ENCODE measurements at regions not wholly inside any gene's neighbourhood (a gene's known extent, or its start where the extent isn't known, plus 50 kb on each side); places are given as distances from the start of the nearest gene placed in this dataset.

GRCh38 chr2:109049022-109049421 lies 60.0 kb upstream of the EDAR start:
- Histone ChIP-seq H3K4me2 (ENCODE audit: low read depth, low read length) (no peak overlapping the region), H3K36me3 (ENCODE audit: control insufficient read depth, insufficient read depth, low read length) (no peaks in the 10 kb centered on the region), H2AFZ (replicated peaks; ENCODE audit: low read length, poor library complexity) (no peak overlapping the region), H2BK5ac (ENCODE audit: low read depth, low read length, poor library complexity, severe bottlenecking) (no peak overlapping the region), H2AK5ac (ENCODE audit: low read depth, low read length) (no peak overlapping the region), H2BK15ac (ENCODE audit: low read depth, low read length) (no peak overlapping the region), H3K79me1 (ENCODE audit: low read depth in 1 of 2, low read length in 2 of 2) (no peaks in the 10 kb centered on the region), H3K23ac (ENCODE audit: low read depth, low read length) (no peak overlapping the region), H3K4ac (ENCODE audit: low read depth, low read length) (no peak overlapping the region), H3K27me3 (ENCODE audit: control insufficient read depth, insufficient read depth, low read length) (peaks cover 55% of the 10 kb centered on the region), H3K4me3 (ENCODE audit: insufficient read depth, low read depth, low read length) (no peak overlapping the region), H3K14ac (replicated peaks; ENCODE audit: low read depth, low read length) (no peak overlapping the region), H3K9me3 (ENCODE audit: control insufficient read depth, insufficient read depth, low read length) (no peaks in the 10 kb centered on the region), H2BK120ac (ENCODE audit: low read depth, low read length) (no peak overlapping the region), H3K4me1 (ENCODE audit: control insufficient read depth, insufficient read depth, low read length) (no peaks in the 10 kb centered on the region), H2BK20ac (ENCODE audit: low read depth, low read length) (no peak overlapping the region), H4K20me1 (ENCODE audit: insufficient read depth, low read length) (no peaks in the 10 kb centered on the region), H3K9ac (ENCODE audit: low read depth, low read length) (no peak overlapping the region), H2AK9ac (replicated peaks; ENCODE audit: low read depth, low read length, poor library complexity) (no peak overlapping the region), H4K5ac (ENCODE audit: low read depth, low read length) (no peak overlapping the region), H4K91ac (ENCODE audit: insufficient read depth, low read depth, low read length) (no peak overlapping the region), H3K9me1 (ENCODE audit: insufficient read depth, low read length) (no peaks in the 10 kb centered on the region), H3K56ac (ENCODE audit: extremely low read depth, insufficient read depth, low read length) (no peak overlapping the region), H4K8ac (ENCODE audit: low read depth in 2 of 2, low read length in 2 of 2) (no peak overlapping the region), H3K27ac (ENCODE audit: insufficient read depth, low read length) (no peak overlapping the region), H3K18ac (ENCODE audit: low read depth, low read length) (no peak overlapping the region)
- in situ Hi-C loops (cut with MboI; ENCODE audit: low sequenced_read_pairs), result no loop called here
- BruUV-seq (replicated peaks), result no TSS peak
- DNase-seq (no peak), ATAC-seq (ENCODE audit: low read depth) (no peak)
- POLR2A ChIA-PET (ENCODE audit: unreplicated experiment), result no interaction called here
- CTCF ChIA-PET, result no interaction called here
- dilution Hi-C loops (cut with HindIII; ENCODE audit: low sequenced_read_pairs, unreplicated experiment), result no loop called here
- TF ChIP-seq RAD21 (IDR thresholded peaks at IDR 0.05; ENCODE audit: low read length) (no peak), RFX5 (IDR thresholded peaks at IDR 0.05; ENCODE audit: low read depth, low read length) (no peak), NFE2L2 (IDR thresholded peaks at IDR 0.05; ENCODE audit: low read depth, low read length) (no peak), POLR2A (IDR thresholded peaks at IDR 0.05; ENCODE audit: low read depth, low read length) (no peak), CTCF (conservative IDR thresholded peaks at IDR 0.05; ENCODE audit: low read depth, low read length) (no peak)
- no CpG with 5 or more reads among the region's 6 CpGs for WGBS, 2 experiments (ENCODE audit: extremely low coverage in 2 of 2, insufficient read length in 1 of 2)
- intact Hi-C loops (cut with micrococcal nuclease), result no loop called here

All from IMR-90 (cell line).